DMS 273 (cell line): ENCODE measurements at regions not wholly inside any gene's neighbourhood (a gene's known extent, or its start where the extent isn't known, plus 50 kb on each side); places are given as distances from the start of the nearest gene placed in this dataset.

Experiments
- DNase-seq: peaks from one replicate; lab custom pipeline; 2025; ENCODE audit not compliant: unreplicated experiment; lab: John Stamatoyannopoulos, UW

DNA sequence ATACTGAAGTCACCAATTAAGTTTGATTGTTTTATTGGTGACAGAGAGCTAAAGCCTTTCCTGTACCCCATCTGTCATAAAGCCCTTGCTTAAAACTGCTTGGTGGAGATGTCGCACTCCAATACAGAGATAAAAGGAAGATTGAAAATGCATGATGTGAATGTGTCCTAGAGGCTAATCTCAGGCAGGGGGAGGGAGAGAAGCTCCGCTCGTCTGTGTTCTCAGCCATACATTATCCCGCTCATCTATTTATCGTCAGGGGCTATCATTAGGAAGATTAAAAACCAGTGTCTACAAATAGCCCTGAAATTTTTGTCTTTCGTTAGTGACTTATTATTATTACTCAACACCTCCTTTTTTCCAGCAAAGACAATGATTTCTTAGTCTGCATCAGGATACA lies 110.3 kb downstream of the CMPK2 start:
- DNase-seq: no peak

DNA sequence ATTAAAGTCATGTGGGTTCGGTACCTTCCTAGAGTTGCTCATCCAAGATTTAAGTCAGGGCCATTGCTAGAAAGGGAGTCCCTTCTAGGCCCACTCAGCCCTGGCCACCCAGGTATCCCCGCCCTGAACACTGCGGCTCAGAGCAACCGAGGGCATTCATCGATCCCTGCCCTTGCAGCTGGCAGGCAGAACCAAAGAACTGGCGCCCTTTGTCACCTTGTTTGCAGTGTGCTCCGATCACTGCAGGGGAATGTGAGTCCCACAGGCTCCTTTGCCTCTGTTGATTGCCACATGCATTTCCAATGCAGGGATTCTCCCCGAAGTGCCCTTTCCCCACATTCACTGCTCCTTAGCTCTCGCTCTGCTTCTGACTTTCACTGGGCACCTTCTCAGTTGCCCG lies 108.5 kb downstream of the CMPK2 start:
- DNase-seq: no peak

DNA sequence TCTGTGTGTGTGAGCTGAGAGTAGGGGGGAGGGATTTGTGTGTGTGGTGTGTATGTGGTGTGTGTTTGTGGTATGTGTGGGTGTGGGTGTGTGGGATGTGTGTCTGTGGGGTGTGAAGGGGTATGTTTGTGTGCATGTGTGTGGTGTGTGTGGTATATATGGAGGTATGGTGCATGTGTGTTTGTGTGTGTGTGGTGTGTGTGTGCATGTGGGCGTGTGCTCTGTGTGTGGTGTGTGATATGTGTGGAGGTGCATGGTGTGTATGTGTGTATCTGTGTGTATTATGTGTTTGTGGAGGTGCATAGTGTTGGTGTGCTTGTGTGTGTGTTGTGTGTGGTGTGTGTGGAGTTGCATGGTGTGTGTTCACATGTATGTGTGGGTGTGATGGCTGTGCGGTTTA lies 106.0 kb downstream of the CMPK2 start:
- DNase-seq: no peak

GRCh38 chr2:6760132-6760531 lies 105.6 kb downstream of the CMPK2 start:
- DNase-seq: no peak

- DNase-seq: no peak
These were observed 100.6 kb downstream of the CMPK2 start for GRCh38 chr2:6764968-6765723.

DNA sequence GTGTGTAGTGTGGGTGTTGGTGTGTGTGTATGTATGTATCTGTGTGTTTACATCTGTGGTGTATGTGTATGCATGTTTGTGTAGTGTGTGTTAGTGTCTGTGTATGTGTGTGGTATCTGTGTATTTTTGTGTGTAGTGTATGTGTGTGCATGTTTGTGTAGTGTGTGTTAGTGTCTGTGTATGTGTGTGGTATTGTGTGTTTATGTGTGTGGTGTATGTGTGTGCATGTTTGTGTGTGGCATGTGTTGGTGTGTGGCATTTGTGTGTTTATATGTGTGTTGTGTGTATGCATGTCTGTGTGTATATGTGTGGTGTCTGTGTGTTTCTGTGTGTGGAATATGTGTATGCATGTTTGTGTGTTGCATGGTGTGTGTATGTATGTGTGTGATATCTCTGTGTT lies 96.4 kb downstream of the CMPK2 start:
- DNase-seq: no peak

- DNase-seq: no peak
These were observed 95.7 kb downstream of the CMPK2 start for GRCh38 chr2:6770006-6770405.

- peak; percentile 5 for DNase-seq
These were observed 93.8 kb downstream of the CMPK2 start for GRCh38 chr2:6771634-6772611.

- DNase-seq: peak; percentile 71
These were observed 92.6 kb downstream of the CMPK2 start for GRCh38 chr2:6773007-6773693.

GRCh38 chr2:6773694-6774044 lies 92.0 kb downstream of the CMPK2 start:
- DNase-seq: no peak

DNA sequence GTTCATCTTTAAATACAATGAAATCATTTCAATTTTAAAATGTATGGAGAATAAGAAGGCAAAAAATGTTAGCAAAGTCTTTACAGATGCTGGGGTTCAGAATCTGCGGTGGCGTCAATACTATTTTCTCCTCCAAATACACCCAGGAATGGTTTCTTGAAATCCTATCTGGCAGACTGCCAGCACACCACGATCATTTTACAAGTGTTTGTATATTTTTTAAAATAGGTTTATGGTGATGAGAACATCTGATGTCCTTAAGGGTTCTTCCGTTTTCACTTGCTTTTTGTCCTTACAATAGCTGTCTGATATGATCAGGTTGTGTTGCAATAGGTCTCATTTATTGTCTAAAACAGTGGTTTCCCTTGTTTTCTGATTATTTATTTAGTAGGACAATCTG lies 89.6 kb downstream of the CMPK2 start:
- DNase-seq: no peak

DNA sequence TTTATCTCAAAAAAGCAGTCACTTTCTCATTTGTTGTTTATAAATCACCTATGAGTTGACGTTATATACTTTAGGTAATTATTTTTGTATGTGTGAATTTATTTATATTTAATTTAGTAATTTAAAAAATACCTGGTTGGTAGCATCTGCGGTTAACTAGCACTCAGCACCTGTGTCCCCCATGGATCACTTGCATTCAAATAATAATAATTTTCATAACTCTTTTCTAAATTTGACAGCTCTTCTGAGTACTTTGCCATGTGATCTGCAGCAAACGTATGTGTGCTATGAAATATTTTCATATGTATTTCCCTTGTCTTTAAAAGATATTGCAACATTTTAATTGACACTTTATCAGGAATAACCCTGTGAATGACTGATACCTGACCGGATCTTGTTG lies 88.1 kb downstream of the CMPK2 start:
- DNase-seq: no peak

- peak; percentile 86 for DNase-seq
These were observed 84.9 kb downstream of the CMPK2 start for GRCh38 chr2:6780765-6781274.

GRCh38 chr2:6782517-6783237 lies 83.0 kb downstream of the CMPK2 start:
- DNase-seq: no peak

- DNase-seq: no peak
These were observed 82.5 kb downstream of the CMPK2 start for GRCh38 chr2:6783238-6783614.

GRCh38 chr2:6784291-6784690 lies 81.4 kb downstream of the CMPK2 start:
- no peak for DNase-seq

- DNase-seq: peak; percentile 3
These were observed 80.2 kb downstream of the CMPK2 start for GRCh38 chr2:6785493-6785892.

DNA sequence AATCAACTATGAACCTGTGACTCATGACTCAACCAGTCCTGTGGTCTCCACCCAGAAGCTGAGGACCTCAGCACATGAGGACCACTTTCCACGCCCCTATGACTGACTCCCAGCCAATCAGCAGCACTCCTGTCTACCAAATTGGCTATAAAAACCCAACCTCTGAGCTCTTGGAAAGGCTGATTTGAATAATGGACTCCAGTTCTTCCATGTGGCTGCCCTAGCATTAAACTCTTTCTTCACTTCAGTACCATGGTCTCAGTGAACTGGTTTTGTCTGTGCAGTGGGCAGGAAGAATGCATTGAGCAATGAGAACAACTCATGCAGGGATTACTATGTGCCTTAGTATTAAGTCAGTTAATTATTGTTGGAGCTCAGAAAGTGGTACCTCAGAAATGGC lies 78.3 kb downstream of the CMPK2 start:
- no peak for DNase-seq

DNA sequence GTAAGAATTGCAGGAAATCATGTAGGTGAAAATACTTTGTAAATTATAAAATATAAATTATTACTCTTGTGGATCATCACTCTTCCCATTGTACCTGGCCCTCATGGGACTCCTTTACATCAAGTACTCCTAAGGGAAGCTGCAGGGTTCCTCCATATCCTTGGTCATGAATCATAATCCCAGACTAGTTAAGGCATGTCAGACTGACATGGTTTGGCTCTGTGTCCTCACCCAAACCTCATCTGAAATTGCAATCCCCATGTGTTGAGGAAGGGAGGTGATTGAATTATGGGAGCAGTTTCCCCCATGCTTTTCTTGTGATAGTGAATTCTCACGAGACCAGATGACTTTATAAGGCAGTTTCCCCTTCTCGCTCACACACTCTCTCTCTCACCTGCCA lies 77.1 kb downstream of the CMPK2 start:
- DNase-seq: no peak

DNA sequence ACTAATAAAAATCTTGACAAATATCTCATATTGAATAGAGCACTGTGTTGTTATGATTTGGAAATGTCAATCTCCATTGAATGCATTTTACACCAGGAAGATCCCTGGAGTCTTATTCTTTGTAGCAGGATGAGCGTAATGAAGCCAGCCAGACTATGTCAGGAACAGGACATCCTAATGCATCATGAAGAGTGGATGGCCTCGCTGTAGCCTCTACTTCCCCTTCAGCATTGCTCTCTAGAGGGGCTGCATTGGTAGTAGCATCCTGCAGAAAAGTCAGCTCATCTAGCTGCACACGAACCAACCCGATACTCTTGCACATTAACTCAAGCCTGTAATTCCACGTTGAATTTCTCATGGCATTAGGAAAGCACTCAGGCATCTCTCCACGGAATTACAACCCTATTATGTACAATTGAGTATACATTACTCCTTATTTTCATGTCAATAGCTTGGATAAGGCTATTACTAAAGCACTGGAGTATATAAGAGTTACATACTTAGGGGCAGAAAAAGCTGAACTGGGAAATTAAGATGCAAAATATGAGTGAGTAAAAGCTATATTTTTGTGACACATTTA lies 76.1 kb downstream of the CMPK2 start:
- DNase-seq: no peak
